HG02610 (cell line): ENCODE measurements at regions not wholly inside any gene's neighbourhood (a gene's known extent, or its start where the extent isn't known, plus 50 kb on each side); places are given as distances from the start of the nearest gene placed in this dataset.

ENCODE experiments used
- ATAC-seq: cut with Tn5 transposase; IDR thresholded peaks from one replicate; pipeline ENCODE4 v1.9.1; 2021; ENCODE audit warnings: mild to moderate bottlenecking, moderate library complexity; ENCODE audit not compliant: unreplicated experiment

DNA sequence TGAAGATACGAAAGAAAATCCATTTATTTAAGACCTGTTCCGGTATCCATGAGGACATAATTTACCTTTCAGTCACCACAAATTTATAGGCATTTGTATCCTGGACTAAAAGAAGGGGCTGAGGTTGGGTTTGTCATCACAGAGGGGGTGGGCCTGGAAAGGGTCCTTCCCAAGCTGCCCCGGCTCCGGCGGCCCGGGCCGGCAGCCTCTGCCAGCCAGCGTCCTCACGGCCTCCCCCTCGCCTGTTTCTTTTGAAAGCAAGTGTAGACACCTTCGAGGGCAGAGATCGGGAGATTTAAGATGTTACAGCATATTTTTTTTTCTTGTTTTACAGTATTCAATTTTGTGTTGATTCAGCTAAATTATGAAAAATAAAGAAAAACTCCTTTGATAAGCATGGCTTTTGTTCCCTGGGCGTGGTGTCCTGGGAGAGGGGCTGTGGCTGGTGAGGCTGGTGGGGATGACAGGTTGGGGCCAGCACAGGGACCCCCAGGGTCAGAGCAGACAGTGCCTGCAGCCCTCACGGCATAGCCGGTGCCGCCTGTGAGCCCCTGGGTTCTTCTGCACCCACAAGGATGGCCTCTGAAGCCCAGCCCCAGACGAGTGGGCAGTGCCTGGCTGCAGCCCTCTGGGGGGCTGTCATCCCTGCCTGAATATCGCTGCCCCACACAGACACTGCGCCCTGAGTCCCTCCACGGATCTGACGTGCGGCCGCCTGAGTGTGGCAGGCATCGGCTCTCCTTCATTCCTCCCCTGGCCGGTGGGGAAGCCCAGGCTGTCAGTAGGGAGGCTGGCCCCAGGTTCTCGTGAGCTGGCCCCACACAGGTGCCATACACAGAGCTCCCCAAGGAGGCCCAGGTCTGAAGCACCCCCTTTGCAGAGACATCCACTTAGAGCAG is 1075.9 kb downstream of the BRD1 start:
- ATAC-seq, result no peak

DNA sequence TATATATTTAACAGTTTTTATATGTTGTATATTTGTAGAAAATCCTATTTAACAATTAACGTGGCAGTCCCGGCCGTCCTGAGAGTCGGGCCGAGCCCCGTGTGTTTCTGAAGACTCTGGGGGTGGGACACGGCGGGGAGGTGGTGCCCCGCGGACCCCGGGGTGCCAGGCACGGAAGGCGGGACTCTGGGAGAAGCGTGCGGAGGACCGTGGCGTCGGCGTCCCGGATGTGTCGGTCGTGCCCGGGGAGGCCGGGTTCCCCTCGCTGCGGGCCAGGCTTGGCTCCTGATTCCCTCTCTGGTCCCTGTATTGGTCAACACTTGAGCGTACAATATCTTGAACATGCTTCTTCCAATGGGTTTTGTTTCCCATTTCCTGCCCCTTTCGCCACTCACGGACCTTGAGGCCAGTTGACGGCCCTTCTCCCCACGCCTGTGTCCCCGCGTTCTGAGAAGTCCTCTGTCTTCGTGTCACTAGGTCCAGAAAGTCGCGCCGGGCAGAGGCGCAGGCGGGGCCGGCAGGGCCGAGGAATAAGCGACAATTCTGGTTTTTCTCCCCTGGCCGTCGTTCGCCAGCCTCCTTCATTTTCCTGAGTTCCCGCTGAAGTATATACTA is 1076.7 kb downstream of the BRD1 start:
- no peak for ATAC-seq

DNA sequence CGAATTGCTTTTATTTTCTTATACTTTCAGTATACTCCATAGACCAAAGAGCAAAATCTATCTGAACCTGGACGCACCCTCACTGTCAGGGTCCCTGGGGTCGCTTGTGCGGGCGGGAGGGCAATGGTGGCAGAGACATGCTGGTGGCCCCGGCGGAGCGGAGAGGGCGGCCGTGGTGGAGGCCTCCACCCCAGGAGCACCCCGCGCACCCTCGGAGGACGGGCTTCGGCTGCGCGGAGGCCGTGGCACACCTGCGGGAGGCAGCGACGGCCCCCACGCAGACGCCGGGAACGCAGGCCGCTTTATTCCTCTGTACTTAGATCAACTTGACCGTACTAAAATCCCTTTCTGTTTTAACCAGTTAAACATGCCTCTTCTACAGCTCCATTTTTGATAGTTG is 1077.4 kb downstream of the BRD1 start:
- no peak for ATAC-seq

DNA sequence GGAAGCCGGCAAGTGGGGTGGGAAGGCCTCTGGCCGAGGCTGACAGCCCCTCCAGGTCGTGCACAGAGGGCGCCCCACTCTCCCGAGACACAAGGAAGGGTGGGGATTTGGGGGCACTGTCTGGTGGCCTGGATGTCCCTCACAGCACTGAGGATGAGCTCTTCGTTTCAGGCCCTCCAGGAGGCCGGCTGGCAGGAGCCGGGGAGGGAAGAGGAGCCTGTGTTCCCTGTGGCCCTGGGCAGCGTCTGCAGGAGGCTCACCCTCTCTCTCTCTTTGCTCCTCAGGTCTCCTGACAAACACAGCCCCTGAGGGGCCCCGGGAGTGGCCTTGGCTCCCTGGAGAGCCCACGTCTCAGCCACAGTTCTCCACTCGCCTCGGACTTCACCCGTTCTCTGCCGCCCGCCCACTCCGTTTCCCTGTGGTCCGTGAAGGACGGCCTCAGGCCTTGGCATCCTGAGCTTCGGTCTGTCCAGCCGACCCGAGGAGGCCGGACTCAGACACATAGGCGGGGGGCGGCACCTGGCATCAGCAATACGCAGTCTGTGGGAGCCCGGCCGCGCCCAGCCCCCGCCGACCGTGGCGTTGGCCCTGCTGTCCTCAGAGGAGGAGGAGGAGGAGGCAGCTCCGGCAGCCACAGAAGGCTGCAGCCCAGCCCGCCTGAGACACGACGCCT is 1078.0 kb downstream of the BRD1 start:
- ATAC-seq, result no peak

DNA sequence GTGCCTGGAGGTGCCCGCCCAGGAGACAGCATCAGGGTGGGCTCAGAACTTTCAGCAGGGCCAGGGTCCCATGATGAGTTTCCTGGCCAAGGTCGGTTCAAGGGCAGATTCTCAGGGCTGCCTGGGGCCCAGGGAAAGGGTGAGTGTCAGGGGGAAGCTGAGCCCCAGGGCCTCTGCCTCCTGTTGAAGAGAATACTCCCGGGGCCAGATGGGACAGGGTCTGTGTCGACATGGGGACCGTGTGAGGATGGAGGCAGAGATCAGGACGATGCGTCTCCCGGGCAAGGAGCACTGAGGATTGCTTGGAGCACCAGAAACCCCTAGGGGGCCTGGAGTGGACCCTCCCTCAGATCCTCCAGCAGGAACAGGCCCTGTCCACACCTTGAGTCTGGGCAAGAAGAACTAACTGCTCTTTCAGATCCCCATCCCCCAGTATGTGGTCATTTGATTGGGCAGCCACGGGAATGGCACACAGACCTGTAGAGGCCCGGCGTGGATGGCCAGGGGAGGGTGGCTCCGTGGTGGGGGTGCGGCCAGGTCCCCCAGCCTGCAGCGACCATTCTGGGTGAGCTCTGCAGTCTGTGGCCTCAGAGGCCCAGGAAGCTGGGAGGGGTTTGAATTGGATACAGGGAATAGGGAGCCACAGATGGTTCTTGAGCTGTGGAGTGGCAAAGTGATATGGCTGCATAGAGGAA is 1078.7 kb downstream of the BRD1 start:
- ATAC-seq, result no peak

DNA sequence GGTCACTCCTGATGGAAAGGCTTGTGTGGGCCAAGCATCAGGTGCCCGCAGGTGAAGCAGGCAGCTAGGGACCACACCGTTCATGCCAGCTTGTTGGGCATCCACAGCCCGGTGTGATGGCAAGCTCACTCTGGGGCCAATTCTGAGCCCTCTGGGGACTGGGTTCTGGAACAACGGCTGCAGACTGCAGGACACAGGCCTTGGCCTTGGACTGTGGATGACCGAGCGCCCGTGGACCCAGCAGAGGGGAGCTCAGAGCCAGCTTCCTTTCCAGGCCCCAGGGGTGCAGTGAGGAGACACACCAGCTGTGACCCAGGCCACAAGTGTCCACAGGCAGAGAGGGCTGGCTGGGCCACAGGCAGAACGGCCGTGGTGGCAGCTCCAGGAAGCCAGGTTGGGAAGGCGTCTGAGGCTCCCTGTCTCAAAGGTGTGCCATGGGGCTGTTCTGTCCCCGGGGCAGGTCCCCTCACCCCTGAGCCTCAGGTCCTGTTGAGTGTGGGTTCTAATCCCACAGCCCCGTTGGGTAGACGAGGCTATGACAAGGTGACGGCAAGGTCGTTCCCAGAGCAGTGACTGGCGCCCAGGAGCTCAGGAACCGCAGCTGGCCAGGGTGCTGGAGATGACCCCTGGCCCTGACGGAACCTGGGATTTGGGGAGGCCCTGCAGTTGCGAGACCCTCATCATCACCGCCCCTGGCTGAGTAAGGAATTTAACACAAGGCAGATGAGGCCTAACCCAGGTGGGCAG is 1079.4 kb downstream of the BRD1 start:
- no peak for ATAC-seq

DNA sequence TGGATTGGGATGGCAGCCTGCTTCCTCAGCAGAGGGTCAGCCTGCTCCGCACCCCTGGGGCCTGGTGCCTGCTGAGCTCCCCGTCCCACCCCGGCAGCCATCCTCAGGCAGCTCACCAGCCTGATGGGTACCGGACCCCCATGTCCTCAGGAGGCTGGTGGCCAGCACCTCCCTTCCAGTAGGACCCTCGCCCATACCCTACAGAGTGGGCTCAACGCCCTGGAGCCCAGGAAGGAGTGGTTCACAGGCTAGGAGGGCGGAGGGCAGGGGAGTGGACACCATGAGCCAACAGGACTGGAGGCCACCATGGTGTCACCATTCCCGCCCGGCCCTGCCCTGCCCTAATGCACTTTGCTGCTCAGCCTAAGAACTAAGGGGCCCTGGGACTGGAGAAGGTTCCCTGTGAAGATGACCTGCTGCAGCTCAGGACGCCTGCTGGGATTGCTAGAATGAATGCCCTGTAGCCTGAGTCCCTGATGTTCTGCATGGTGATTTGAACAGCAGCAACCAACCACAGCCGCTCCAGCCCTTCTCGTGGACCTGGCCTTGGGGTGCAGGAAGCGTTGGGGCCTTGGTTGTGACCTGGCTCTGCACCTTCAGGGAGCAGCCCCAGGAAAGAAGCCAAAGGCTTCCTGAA is 1080.8 kb downstream of the BRD1 start:
- no peak for ATAC-seq

DNA sequence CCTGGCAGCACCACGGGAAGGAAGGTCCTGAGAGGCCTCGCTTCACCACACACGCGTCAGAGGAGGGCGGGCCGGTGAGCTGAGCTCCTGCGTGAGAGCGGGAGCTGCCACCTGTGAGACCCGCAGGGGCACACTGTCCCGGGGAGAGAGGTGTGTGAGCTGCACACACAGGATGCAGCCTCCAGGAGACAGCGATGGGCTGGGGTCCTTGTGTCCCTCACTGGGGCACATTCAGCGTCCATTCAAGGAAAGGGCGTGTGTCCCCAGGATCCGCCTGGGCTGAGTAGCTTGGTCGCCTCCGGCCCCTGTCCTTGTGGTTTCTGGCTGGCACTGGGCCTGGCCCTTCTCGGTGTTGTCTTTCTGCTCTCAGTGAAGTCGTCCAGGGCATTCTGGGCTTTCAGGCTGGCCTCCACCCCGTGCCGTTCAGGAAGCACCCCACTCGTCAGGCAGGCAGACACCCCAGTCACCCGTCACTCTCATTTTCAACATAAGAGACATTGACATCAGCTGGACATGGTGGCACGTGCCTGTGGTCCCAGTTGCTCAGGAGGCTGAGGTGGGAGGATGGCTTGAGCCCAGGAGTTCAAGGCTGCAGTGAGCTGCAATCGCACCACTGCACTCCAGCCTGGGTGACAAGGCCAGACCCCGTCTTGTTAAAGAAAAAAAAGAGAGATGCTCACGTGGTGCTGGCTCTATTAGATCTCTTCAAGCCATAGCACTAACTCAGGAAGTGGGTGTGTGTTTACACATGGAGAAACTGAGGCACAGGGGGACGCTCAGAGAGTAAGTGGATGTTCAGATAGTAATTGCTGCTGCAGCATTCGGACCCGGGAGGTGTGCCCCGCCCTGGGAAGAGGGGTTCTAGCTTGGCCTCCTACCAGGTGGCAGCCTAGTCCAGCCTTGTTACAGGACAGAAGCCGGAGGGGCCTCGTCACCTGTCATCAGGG is 1081.6 kb downstream of the BRD1 start:
- no peak for ATAC-seq

DNA sequence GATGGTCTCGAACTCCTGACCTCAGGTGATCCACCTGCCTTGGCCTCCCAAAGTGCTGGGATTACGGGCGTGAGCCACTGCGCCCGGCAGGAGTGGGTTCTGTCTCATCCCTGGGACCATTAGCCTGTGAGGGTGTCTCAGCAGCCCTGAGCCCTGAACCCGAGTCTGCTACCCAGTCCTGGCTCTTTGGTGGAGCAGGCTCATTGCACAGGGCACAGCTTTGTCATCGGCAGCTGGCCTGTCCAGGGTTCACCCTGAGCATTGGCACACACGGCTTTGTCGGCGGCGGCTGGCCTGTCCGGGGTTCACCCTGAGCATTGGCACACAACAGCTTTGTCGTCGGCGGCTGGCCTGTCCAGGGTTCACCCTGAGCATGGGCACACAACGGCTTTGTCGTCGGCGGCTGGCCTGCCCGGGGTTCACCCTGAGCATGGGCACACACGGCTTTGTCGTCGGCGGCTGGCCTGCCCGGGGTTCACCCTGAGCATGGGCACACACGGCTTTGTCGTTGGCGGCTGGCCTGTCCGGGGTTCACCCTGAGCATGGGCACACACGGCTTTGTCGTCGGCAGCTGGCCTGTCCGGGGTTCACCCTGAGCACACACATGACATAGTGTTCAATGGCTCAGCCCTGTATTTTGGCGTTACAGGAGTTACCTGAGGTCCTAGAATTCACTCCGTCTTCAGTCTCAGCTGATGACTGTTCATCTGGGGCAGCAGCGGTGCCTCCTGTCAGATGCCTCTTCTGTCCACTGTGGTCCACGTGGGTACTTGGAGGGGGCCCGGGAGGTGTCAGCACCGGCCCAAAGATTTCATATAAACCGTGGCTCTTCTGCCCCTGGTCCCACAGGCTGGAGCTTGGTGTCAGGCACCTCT is 1082.5 kb downstream of the BRD1 start:
- ATAC-seq, result no peak

DNA sequence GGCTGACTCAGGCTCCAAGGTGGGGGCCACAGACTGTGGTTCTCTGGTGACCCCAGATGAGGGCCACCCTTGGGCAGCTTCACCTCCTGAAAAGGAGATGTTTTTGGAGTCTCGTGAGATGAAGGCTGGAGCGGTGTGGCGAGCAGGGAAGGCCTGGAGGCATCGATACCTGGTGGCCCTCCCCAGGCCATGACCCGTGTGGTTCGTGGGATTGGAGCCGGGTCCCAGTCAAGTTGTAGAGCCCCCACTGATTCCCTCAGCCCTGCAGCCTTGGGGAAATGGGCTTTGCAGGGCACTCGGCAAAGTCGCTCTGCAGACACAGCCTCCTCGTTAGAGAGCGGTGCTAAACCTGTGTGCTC is 1083.4 kb downstream of the BRD1 start:
- ATAC-seq, result no peak

DNA sequence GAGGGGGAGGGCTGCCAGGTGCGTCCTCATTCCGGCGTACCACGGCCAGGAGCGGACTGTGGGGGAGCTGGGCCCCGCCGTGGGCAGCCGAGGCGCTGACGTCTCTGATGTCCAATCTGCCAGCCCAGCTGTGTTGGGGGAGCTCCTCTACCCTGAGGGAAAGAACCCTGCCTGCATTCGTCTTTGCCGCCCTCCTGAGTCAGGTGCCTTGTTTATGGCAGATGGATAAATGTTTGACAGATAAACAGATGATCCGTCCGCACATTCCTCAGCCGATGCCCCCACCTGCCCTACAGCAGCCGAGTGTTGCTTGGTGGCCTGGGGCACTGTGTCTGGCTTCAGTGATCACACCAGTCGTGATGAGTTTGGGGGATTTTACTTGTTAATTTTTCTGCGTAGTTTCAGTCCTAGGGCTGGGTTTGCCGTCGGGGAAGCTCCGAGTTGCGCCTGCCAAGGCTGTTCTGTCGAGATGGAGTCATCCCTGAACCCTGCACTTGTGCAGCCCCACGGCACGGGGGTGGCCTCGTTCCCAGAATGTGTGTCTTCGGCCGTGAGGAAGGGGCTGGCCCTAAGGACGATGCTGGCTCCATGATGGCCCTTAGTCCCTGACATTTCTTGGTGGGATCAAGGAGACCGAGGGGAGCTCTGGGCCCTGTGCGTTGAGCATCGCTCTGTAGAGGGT is 1083.9 kb downstream of the BRD1 start:
- no peak for ATAC-seq

DNA sequence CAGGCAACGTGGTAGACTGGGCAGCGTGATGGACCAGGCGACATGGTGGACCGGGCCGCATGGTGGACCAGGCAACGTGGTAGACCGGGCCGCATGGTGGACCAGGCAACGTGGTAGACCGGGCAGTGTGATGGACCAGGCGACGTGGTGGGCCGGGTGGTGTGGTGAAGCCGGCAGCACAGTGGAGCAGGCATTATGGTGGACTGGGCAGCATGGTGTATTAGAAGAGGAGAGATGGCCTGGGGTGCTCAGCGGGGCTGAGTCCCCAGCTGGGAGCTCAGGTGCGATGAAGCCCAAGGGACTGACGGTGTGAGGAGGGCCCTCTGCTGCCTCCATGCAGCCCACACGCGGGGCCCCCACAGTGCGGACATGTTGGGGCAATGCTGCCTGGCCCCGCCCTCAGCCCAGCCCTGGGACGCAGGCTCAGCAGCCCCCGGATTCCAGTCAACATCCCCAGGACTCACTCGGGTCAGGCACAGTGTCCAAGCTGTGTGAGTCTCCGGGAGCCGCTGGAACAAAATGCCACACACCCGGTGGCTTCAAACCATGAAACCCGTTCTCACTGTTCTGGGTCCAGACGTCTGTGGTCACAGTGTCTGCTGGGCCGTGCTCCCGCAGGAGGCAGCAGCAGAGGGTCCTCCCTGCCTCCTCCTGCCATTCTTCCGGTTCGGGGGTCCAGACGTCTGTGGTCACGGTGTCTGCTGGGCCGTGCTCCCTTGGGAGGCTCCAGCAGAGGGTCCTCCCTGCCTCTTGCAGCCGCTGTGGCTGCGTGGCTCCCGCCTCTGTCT is 1084.9 kb downstream of the BRD1 start:
- ATAC-seq, result no peak

DNA sequence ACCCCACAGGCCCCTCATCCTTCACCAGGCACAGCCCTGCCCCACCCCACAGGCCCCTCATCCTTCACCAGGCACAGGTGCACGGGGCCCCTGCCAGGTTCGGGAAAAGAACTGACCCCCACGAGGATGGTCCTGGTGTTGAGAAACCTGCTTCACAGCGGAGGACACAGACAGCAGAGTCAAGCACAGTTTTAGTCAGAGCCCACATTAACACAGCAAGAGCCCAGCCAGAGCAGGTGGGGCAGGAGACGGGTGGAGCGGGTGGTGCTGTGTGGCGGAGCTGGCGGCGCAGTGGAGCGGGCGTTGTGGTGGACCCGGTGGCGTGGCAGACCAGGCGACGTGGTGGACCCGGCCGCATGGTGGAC is 1085.5 kb downstream of the BRD1 start:
- ATAC-seq, result no peak

DNA sequence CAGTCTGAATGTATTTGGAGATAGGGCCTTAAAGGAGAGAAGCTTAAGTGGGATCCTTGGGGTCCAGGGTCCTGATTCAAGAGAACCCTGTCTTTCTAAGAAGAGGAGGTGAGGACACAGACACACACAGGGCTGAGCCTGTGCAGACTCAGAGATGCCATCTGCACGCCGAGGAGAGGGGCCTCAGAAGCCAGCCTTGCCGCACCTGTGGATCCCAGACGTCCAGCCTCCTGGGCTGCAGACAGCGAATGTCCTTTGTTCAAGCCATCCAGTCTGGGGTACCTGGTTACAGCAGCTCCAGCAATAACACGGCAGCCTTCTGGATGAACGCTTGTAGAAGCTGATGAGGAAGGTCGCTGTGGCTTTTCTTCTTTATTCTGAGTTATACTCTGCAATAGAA is 1086.1 kb downstream of the BRD1 start:
- no peak for ATAC-seq

DNA sequence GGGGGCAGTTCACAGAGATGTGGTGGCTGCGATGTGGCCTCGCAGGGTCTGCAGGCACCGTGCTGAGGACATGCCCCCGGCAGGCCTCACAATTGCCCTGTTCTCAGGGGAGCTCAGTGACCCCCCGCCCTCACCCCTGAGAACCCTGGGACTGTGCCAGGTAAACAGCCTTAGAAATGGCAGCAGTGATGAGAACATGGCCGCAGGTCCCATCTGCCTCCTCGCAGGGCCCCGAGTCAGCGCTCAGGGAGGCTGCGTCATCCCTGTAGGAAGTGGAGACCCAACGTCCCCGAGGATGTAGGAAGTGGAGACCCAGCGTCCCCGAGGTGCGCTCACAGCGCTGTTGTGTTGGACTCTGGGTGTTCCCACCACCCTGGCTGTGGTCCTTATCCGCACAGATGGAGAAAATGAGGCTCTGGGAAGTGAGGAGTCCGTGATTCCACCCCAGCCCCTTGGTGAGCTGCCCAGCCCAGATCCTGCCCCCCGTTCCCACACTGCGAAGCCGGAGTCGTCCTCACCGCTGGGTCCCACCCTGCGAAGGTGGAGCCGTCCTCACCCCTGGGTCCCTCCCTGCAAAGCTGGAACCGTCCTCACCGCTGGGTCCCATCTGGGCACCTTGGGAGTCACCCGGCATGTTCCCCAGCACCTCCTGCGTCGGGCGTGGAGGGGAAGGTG is 1086.8 kb downstream of the BRD1 start:
- no peak for ATAC-seq

DNA sequence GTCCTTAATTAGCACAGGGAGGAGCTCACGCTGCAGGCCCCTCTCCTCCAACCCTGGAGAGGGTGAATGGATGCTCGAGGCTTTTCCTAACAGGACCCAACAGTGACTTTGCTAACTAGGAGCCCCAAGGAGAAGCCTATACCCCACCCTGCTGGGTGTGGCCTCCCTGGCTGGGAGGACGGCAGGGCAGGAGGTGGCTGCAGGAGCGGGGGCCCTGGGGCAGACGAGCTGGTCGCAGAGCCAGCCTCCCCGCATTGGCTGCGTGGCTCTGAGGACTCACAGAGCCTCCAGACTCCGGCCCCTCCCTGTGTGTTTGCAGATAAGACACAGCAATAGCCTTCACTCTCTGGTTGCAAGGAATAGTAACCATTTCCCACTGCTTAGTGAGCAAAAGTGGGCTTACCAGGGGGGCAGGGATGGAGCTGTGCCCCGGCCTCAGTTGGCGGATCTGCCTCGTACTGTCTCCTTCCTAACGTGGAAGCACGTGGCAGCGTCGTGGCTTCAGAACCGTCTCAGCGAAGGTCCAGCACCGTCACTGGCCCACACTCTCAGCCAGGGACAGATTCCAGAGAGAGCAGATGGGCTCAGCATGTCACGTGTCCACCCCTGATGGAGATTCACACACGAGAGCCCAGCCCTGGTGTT is 1087.5 kb downstream of the BRD1 start:
- ATAC-seq, result no peak
